GM12892 (cell line): ENCODE measurements at regions not wholly inside any gene's neighbourhood (a gene's known extent, or its start where the extent isn't known, plus 50 kb on each side); places are given as distances from the start of the nearest gene placed in this dataset.

Experiments used
- POLR2A ChIP-seq: IDR thresholded peaks from 2 replicates; pipeline ENCODE4 v1.6.1; 2011; ENCODE audit warnings: low read depth, low read length, control low read depth
- POLR2AphosphoS5 ChIP-seq: IDR thresholded peaks from 2 replicates; pipeline ENCODE4 v1.6.1; 2011; ENCODE audit warnings: low read depth, low read length, control low read depth
- TAF1 ChIP-seq: IDR thresholded peaks from 2 replicates; pipeline ENCODE4 v1.6.1; 2011; ENCODE audit warnings: low read depth, mild to moderate bottlenecking, control low read depth, low read length, borderline replicate concordance

DNA sequence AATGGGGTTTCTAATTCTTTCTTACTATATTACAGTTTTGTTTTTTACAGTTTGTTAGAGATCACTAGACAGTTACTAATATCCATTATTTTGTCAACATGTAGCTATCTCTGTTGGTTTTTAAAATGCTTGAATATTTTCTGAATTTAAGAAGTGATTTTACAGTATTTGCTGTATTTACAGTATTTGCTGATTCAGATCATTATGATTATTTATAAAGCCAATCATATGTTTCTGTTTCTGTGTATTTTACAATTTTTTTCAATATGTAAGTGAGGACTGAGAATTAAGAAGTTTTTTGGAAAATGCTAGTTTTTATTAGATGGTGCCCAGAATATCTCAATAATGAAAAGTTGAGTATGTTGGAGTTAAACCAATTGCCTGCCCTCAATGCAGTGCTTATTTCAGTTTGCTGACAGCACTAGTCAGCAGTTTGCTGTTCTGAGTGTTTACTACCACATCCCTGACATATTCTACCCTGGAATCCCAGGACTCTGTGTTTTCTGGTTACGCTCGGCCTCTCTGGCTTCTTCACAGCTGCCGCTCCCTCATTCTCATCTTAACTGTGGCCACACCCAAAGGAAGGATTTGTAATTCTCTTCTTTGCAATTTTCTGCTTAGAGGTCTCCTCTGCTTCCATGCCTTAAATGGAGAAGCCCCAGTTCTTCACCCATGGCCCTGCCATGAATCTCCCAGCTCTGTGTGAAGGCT lies 68.0 kb upstream of the BACH1 start:
- TF ChIP-seq POLR2A (no peak), TAF1 (no peak), POLR2AphosphoS5 (no peak)
